ENCODE measurements at regions not wholly inside any gene's neighbourhood (a gene's known extent, or its start where the extent isn't known, plus 50 kb on each side); places are given as distances from the start of the nearest gene placed in this dataset.

- DNase-seq = peak; percentile 38
Observed at GRCh38 chr2:226256237-226256636, 543.4 kb downstream of the IRS1 start.

GRCh38 chr2:226251661-226252060 is 548.0 kb downstream of the IRS1 start:
- DNase-seq = no peak

- peak; percentile 5 for DNase-seq
Observed at GRCh38 chr2:226247289-226248275, 552.0 kb downstream of the IRS1 start.

- DNase-seq = no peak
Observed at GRCh38 chr2:226234187-226234586, 565.4 kb downstream of the IRS1 start.

GRCh38 chr2:226233388-226233787 is 566.2 kb downstream of the IRS1 start:
- no peak for DNase-seq

- DNase-seq = no peak
Observed at GRCh38 chr2:226228080-226228479, 571.5 kb downstream of the IRS1 start.

GRCh38 chr2:226227341-226227740 is 572.3 kb downstream of the IRS1 start:
- DNase-seq = no peak

GRCh38 chr2:226223704-226224103 is 575.9 kb downstream of the IRS1 start:
- no peak for DNase-seq

- no peak for DNase-seq
Observed at GRCh38 chr2:226220511-226220910, 579.1 kb downstream of the IRS1 start.

- no peak for DNase-seq
Observed at GRCh38 chr2:226217191-226217590, 582.4 kb downstream of the IRS1 start.

- DNase-seq = no peak
Observed at GRCh38 chr2:226216575-226216974, 583.0 kb downstream of the IRS1 start.

GRCh38 chr2:226215902-226216503 is 583.6 kb downstream of the IRS1 start:
- peak; percentile 64 for DNase-seq

GRCh38 chr2:226213717-226214116 is 585.9 kb downstream of the IRS1 start:
- DNase-seq = peak; percentile 99

- peak; percentile 95 for DNase-seq
Observed at GRCh38 chr2:226211439-226211838, 588.2 kb downstream of the IRS1 start.

GRCh38 chr2:226208726-226209125 is 590.9 kb downstream of the IRS1 start:
- DNase-seq = no peak

- no peak for DNase-seq
Observed at GRCh38 chr2:226207671-226208070, 591.9 kb downstream of the IRS1 start.

- DNase-seq = no peak
Observed at GRCh38 chr2:226199555-226199954, 600.1 kb downstream of the IRS1 start.

GRCh38 chr2:226198956-226199355 is 600.7 kb downstream of the IRS1 start:
- DNase-seq = no peak

GRCh38 chr2:226190479-226191252 is 609.0 kb downstream of the IRS1 start:
- peak; percentile 45 for DNase-seq

GRCh38 chr2:226189061-226189460 is 610.6 kb downstream of the IRS1 start:
- no peak for DNase-seq

- peak; percentile 87 for DNase-seq
Observed at GRCh38 chr2:226187616-226188015, 612.0 kb downstream of the IRS1 start.

- DNase-seq = peak; percentile 71
Observed at GRCh38 chr2:226187156-226187555, 612.5 kb downstream of the IRS1 start.

GRCh38 chr2:226185616-226186211 is 613.9 kb downstream of the IRS1 start:
- DNase-seq = peak; percentile 95

Measured in fibroblast of upper back skin (primary cell).